HEK293 (cell line): ENCODE measurements at regions not wholly inside any gene's neighbourhood (a gene's known extent, or its start where the extent isn't known, plus 50 kb on each side); places are given as distances from the start of the nearest gene placed in this dataset.

ENCODE experiments used
- CTCF ChIA-PET: fragments of 350-600 bp; formaldehyde crosslinking; extraction: SDS; loops from one replicate; lab custom pipeline; 2021; ENCODE audit warnings: antibody characterized with exemption; lab: Yijun Ruan, JAX
- POLR2A ChIA-PET: fragments of 300-600 bp; formaldehyde crosslinking; extraction: SDS; loops from one replicate; lab custom pipeline; 2020; ENCODE audit warnings: antibody characterized with exemption, inconsistent platforms; lab: Yijun Ruan, JAX
- H3K27ac ChIP-seq: fragments of 200-500 bp; sonication (Bioruptor generic); 2 replicates; pipeline ENCODE4 v1.5.1; 2014; ENCODE audit warnings: low read depth, low read length, control low read depth, inconsistent platforms; ENCODE audit errors: extremely low read depth
- H3K36me3 ChIP-seq, 2 experiments: fragments of 200-500 bp in 1 of 2; sonication (Bioruptor generic) in 1 of 2; 1 replicate in 1 of 2; 2 replicates in 1 of 2; pipeline ENCODE4 v1.5.1; 2014 to 2017; ENCODE audit warnings: inconsistent platforms in 2 of 2, low read length in 2 of 2; ENCODE audit not compliant: control insufficient read depth in 2 of 2, insufficient read depth in 1 of 2
- H3K4me1 ChIP-seq: fragments of 200-500 bp; sonication (Bioruptor generic); 2 replicates; pipeline ENCODE4 v1.5.1; 2014; ENCODE audit warnings: mild to moderate bottlenecking, low read length, inconsistent platforms; ENCODE audit not compliant: control insufficient read depth, insufficient read depth
- H3K4me3 ChIP-seq: 2 replicates; pipeline ENCODE4 v1.5.1; 2011; ENCODE audit warnings: low read depth, mild to moderate bottlenecking, control low read depth, low read length, moderate library complexity
- H3K9me3 ChIP-seq: fragments of 200-500 bp; sonication (Bioruptor generic); 2 replicates; pipeline ENCODE4 v1.5.1; 2014; ENCODE audit warnings: low read depth, low read length, inconsistent platforms; ENCODE audit not compliant: control insufficient read depth, insufficient read depth
- BCL11B ChIP-seq: fragments of 450-650 bp; formaldehyde crosslinking; IDR thresholded peaks from 2 replicates; pipeline ENCODE4 v1.5.1; 2016; ENCODE audit warnings: low read depth, missing biosample characterization, missing genetic modification characterization
- BCL6B ChIP-seq: fragments of 450-650 bp; formaldehyde crosslinking; IDR thresholded peaks from 2 replicates; pipeline ENCODE4 v1.5.1; 2017; ENCODE audit warnings: missing biosample characterization, missing genetic modification characterization
- FEZF1 ChIP-seq: fragments of 450-650 bp; formaldehyde crosslinking; IDR thresholded peaks from 2 replicates; pipeline ENCODE4 v1.5.1; 2016; ENCODE audit warnings: missing biosample characterization, missing genetic modification characterization
- ZBTB17 ChIP-seq: fragments of 450-650 bp; formaldehyde crosslinking; IDR thresholded peaks from 2 replicates; pipeline ENCODE4 v1.5.1; 2016; ENCODE audit warnings: missing biosample characterization, missing genetic modification characterization
- ZFP37 ChIP-seq: fragments of 450-650 bp; formaldehyde crosslinking; IDR thresholded peaks from 2 replicates; pipeline ENCODE4 v1.5.1; 2016; ENCODE audit warnings: missing biosample characterization, missing genetic modification characterization
- ZNF146 ChIP-seq: fragments of 450-650 bp; formaldehyde crosslinking; IDR thresholded peaks from 2 replicates; pipeline ENCODE4 v1.5.1; 2016; ENCODE audit warnings: missing biosample characterization, missing genetic modification characterization
- ZNF335 ChIP-seq: fragments of 450-650 bp; formaldehyde crosslinking; conservative IDR thresholded peaks from 2 replicates; pipeline ENCODE4 v1.5.1; 2016; ENCODE audit warnings: missing biosample characterization, missing genetic modification characterization
- ZNF501 ChIP-seq: fragments of 450-650 bp; formaldehyde crosslinking; IDR thresholded peaks from 2 replicates; pipeline ENCODE4 v1.5.1; 2016; ENCODE audit warnings: missing biosample characterization, missing genetic modification characterization
- ZNF510 ChIP-seq: fragments of 450-650 bp; formaldehyde crosslinking; IDR thresholded peaks from 2 replicates; pipeline ENCODE4 v1.5.1; 2018; ENCODE audit warnings: mild to moderate bottlenecking, missing genetic modification characterization, missing biosample characterization; ENCODE audit not compliant: insufficient replicate concordance
- ZNF530 ChIP-seq: fragments of 450-650 bp; formaldehyde crosslinking; IDR thresholded peaks from 2 replicates; pipeline ENCODE4 v1.5.1; 2016; ENCODE audit warnings: low read depth, missing biosample characterization, missing genetic modification characterization
- ZNF837 ChIP-seq: fragments of 450-650 bp; formaldehyde crosslinking; IDR thresholded peaks from 2 replicates; pipeline ENCODE4 v1.5.1; 2016; ENCODE audit warnings: missing biosample characterization, missing genetic modification characterization
- ZSCAN16 ChIP-seq: fragments of 450-650 bp; formaldehyde crosslinking; IDR thresholded peaks from 2 replicates; pipeline ENCODE4 v1.5.1; 2016; ENCODE audit warnings: missing biosample characterization, missing genetic modification characterization
- TF ChIP-seq, protein P1 (sequence below): fragments of 450-650 bp; formaldehyde crosslinking; IDR thresholded peaks from 2 replicates; pipeline ENCODE4 v1.5.1; 2017; ENCODE audit warnings: missing biosample characterization, missing genetic modification characterization
- TF ChIP-seq, protein P2 (sequence below): fragments of 450-650 bp; formaldehyde crosslinking; IDR thresholded peaks from 2 replicates; pipeline ENCODE4 v1.5.1; 2016; ENCODE audit warnings: missing biosample characterization, missing genetic modification characterization
- TF ChIP-seq, protein P3 (sequence below): fragments of 450-650 bp; formaldehyde crosslinking; conservative IDR thresholded peaks from 2 replicates; pipeline ENCODE4 v1.5.1; 2016; ENCODE audit warnings: low read depth, missing biosample characterization, missing genetic modification characterization
- TF ChIP-seq, protein P4 (sequence below): fragments of 450-650 bp; formaldehyde crosslinking; IDR thresholded peaks from 2 replicates; pipeline ENCODE4 v1.5.1; 2016; ENCODE audit warnings: missing biosample characterization, missing genetic modification characterization

- POLR2A ChIA-PET, result no interaction called here
- Histone ChIP-seq H3K9me3 (no peaks in the 10 kb centered on the region; the same call in 1 of the 2 replicates), H3K4me3 (no peak overlapping the region), H3K36me3 (no peaks in the 10 kb centered on the region), H3K4me1 (no peaks in the 10 kb centered on the region), H3K27ac (no peak overlapping the region)
- CTCF ChIA-PET, result no interaction called here
- TF ChIP-seq FEZF1 (peak; percentile 15; the same call in 1 of the 2 replicates), BCL11B (tag by site-specific recombination) (no peak)
Measured at GRCh38 chr12:105523164-105524057, 192.9 kb downstream of the C12orf75 start.

DNA sequence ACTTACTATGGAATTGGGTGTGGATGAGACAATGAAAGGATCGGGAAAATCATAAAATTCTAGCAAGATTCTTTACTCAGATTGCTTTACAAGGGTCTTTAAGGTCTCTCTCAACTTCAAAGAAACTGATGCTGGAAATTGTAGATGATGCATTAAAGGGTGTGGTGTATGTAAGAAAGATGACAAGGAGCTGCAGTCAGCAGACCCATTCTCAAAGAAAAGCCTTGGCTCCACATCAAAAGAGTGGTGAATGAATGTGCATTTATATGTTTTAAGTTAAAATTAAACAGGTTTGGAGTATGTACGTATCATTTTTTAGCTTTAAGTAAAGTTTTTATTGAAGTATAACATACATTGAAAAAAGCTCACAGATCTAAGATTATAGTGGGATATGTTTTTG is 194.5 kb downstream of the C12orf75 start:
- H3K27ac ChIP-seq, result no peak overlapping the region
- no peaks in the 10 kb centered on the region for H3K4me1 ChIP-seq
- H3K9me3 ChIP-seq, result no peaks in the 10 kb centered on the region; the same call in 1 of the 2 replicates
- H3K36me3 ChIP-seq, result no peaks in the 10 kb centered on the region
- ChIA-PET CTCF (no interaction called here), POLR2A (no interaction called here)
- H3K4me3 ChIP-seq, result no peak overlapping the region
- TF ChIP-seq ZNF501, result no peak
- TF ChIP-seq ZBTB17 (tag by site-specific recombination), result no peak
- no peak for TF ChIP-seq ZFP37 (tag by site-specific recombination)
- TF ChIP-seq ZNF530 (tag by site-specific recombination), result no peak
- no peak for TF ChIP-seq ZNF335 (tag by site-specific recombination)
- TF ChIP-seq, protein P1, sequence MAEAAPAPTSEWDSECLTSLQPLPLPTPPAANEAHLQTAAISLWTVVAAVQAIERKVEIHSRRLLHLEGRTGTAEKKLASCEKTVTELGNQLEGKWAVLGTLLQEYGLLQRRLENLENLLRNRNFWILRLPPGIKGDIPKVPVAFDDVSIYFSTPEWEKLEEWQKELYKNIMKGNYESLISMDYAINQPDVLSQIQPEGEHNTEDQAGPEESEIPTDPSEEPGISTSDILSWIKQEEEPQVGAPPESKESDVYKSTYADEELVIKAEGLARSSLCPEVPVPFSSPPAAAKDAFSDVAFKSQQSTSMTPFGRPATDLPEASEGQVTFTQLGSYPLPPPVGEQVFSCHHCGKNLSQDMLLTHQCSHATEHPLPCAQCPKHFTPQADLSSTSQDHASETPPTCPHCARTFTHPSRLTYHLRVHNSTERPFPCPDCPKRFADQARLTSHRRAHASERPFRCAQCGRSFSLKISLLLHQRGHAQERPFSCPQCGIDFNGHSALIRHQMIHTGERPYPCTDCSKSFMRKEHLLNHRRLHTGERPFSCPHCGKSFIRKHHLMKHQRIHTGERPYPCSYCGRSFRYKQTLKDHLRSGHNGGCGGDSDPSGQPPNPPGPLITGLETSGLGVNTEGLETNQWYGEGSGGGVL (tag by site-specific recombination), result no peak
- no peak for TF ChIP-seq ZNF837
- TF ChIP-seq ZNF146 (tag by site-specific recombination), result no peak
- TF ChIP-seq, protein P2, sequence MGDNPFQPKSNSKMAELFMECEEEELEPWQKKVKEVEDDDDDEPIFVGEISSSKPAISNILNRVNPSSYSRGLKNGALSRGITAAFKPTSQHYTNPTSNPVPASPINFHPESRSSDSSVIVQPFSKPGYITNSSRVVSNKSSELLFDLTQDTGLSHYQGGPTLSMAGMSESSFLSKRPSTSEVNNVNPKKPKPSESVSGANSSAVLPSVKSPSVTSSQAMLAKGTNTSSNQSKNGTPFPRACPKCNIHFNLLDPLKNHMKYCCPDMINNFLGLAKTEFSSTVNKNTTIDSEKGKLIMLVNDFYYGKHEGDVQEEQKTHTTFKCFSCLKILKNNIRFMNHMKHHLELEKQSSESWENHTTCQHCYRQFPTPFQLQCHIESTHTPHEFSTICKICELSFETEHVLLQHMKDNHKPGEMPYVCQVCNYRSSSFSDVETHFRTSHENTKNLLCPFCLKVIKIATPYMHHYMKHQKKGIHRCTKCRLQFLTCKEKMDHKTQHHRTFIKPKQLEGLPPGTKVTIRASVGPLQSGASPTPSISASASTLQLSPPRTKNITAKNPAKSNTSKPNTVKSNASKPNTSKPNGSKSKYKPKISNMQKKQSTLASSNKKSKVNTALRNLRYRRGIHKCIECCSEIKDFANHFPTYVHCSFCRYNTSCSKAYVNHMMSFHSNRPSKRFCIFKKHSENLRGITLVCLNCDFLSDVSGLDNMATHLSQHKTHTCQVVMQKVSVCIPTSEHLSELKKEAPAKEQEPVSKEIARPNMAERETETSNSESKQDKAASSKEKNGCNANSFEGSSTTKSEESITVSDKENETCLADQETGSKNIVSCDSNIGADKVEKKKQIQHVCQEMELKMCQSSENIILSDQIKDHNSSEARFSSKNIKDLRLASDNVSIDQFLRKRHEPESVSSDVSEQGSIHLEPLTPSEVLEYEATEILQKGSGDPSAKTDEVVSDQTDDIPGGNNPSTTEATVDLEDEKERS, result no peak

DNA sequence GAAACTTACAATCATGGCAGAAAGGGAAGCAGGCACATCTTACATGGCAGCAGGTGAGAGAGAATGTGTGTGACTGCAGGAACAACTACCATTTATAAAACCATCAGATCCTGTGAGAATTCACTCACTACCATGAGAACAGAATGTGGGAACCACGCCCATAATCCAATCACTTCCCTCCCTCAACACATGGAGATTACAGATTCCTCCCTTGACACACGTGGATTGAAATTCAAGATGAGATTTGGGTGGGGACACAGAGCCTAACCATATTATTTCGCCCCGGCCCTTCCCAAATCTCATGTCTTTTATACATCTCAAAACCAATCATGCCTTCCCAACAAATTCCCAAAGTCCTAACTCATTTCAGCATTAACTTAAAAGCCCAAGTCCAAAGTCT is 203.6 kb downstream of the C12orf75 start:
- ChIA-PET CTCF (interaction anchor here (0.6 kb wide), 1 partner anchor 390 kb away, joined by 3 read pairs; no protein-coding TSS in a partner anchor), POLR2A (no interaction called here)
- H3K4me3 ChIP-seq, result no peak overlapping the region
- H3K27ac ChIP-seq, result no peak overlapping the region
- H3K9me3 ChIP-seq, result no peaks in the 10 kb centered on the region
- H3K4me1 ChIP-seq, result no peaks in the 10 kb centered on the region
- H3K36me3 ChIP-seq, result no peaks in the 10 kb centered on the region
- TF ChIP-seq, protein P3, sequence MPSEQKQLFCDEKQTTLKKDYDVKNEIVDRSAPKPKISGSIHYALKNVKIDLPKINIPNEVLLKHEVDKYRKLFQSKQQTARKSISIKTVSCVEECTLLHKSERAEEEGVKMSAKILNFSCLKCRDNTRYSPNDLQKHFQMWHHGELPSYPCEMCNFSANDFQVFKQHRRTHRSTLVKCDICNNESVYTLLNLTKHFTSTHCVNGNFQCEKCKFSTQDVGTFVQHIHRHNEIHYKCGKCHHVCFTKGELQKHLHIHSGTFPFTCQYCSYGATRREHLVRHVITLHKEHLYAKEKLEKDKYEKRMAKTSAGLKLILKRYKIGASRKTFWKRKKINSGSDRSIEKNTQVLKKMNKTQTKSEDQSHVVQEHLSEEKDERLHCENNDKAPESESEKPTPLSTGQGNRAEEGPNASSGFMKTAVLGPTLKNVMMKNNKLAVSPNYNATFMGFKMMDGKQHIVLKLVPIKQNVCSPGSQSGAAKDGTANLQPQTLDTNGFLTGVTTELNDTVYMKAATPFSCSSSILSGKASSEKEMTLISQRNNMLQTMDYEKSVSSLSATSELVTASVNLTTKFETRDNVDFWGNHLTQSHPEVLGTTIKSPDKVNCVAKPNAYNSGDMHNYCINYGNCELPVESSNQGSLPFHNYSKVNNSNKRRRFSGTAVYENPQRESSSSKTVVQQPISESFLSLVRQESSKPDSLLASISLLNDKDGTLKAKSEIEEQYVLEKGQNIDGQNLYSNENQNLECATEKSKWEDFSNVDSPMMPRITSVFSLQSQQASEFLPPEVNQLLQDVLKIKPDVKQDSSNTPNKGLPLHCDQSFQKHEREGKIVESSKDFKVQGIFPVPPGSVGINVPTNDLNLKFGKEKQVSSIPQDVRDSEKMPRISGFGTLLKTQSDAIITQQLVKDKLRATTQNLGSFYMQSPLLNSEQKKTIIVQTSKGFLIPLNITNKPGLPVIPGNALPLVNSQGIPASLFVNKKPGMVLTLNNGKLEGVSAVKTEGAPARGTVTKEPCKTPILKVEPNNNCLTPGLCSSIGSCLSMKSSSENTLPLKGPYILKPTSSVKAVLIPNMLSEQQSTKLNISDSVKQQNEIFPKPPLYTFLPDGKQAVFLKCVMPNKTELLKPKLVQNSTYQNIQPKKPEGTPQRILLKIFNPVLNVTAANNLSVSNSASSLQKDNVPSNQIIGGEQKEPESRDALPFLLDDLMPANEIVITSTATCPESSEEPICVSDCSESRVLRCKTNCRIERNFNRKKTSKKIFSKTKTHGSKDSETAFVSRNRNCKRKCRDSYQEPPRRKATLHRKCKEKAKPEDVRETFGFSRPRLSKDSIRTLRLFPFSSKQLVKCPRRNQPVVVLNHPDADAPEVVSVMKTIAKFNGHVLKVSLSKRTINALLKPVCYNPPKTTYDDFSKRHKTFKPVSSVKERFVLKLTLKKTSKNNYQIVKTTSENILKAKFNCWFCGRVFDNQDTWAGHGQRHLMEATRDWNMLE (tag by site-specific recombination), result no peak
- TF ChIP-seq BCL6B (tag by site-specific recombination) (no peak), ZNF510 (no peak), ZSCAN16 (no peak)
- TF ChIP-seq, protein P4, sequence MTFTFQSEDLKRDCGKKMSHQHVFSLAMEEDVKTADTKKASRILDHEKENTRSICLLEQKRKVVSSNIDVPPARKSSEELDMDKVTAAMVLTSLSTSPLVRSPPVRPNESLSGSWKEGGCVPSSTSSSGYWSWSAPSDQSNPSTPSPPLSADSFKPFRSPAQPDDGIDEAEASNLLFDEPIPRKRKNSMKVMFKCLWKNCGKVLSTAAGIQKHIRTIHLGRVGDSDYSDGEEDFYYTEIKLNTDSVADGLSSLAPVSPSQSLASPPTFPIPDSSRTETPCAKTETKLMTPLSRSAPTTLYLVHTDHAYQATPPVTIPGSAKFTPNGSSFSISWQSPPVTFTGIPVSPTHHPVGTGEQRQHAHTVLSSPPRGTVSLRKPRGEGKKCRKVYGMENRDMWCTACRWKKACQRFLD (tag by site-specific recombination), result no peak
